ENCODE measurements at regions not wholly inside any gene's neighbourhood (a gene's known extent, or its start where the extent isn't known, plus 50 kb on each side); places are given as distances from the start of the nearest gene placed in this dataset.
A peak's percentile ranks its signal among the peaks of the same experiment; 100 is the strongest.

DNA sequence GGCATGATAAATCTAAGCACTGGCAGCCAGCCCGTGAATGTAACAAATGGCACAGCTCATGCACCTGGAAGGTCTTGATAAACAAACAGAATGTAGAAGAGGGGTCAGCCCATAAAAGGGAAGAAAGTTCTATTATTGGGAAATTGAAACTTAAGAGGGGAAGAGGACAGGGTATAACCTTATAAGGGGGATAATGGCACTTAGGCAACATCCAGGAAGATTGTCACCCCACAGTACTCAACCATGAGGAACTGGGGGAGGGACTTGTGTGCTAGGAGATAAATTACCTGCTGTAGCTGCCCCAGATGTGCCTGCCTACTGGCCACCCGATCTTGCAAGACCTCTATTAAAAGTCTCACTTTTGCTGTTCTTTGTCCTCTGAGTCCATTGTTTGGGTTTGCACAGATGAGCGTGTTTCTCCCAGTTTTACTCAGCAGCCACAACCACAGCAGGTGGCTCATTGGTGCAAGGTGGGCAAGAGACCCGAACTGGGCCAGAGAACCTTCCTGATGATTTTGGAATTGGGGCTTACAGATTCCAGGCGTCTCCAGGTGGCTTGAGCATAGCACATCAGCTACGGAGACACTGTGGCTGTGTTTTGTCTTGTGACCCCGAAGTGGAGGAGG is 79.0 kb upstream of the TAF1B start:
- DNase-seq (ENCODE audit: low read depth, low spot score), result no peak
- Histone ChIP-seq H3K4me1 (ENCODE audit: insufficient read depth, insufficient read length) (peaks cover 17% of the 10 kb centered on the region), H3K36me3 (ENCODE audit: insufficient read depth, insufficient read length, low read length) (no peaks in the 10 kb centered on the region), H3K4me3 (ENCODE audit: insufficient read length, low read depth) (no peak overlapping the region), H3K9ac (ENCODE audit: insufficient read length, low read depth) (no peak overlapping the region), H3K27me3 (ENCODE audit: insufficient read depth, insufficient read length) (no peaks in the 10 kb centered on the region), H3K9me3 (ENCODE audit: insufficient read depth, low read length) (no peaks in the 10 kb centered on the region)
- TF ChIP-seq YY1 (IDR thresholded peaks at IDR 0.05; ENCODE audit: insufficient read depth, insufficient read length), result no peak
- no peak for TF ChIP-seq SUZ12 (IDR thresholded peaks at IDR 0.05; ENCODE audit: extremely low read depth, insufficient read depth, insufficient read length)
- TF ChIP-seq ZNF274 (IDR thresholded peaks at IDR 0.05; ENCODE audit: low read depth, low read length), result no peak

DNA sequence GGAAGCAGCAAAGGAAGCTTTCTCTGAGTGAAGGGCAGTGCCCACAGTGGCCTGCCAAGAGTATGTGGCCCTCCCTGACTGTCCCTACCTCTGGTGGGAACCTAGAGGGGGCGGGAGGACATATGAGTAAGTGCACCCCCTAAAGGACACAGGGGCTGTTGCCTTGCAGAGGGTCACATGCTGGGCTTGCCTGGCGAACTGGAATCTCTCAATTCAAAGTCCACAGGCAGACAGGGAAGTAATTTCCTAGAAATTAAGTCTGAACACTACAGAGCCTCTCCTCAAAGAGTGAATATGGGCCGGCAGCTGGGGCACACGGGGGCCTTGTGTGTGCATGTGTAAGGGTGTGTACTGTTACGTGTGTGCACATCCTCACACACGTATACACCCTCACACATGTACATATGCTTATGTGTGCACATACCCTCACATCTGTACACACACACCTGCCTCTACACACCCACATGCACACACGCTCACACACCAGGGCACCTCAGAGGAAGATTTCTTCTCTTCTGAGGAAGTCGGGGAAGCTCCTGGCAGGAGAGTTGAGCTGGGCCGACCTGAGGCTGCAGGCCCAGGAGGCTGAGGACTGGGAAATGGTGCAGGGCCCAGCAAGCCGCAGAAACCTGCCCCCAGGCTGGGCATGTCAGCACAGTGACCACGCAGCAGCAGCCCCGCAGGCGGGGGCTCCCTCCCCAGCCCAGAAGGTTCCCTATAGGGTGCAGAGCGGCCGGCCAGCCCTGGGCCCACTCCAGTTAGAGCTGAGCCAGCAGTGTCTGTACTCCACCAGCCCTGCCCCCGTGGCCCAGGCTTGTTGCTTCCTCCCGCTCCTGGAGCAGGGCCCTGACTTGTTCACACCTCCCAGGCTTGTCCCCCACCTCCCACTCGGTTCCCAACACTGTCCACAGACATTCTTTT is 77.4 kb upstream of the TAF1B start:
- Histone ChIP-seq H3K27me3 (ENCODE audit: insufficient read depth, insufficient read length) (peaks cover 3% of the 10 kb centered on the region), H3K9ac (ENCODE audit: insufficient read length, low read depth) (peak overlapping the region; percentile 4), H3K4me1 (ENCODE audit: insufficient read depth, insufficient read length) (peaks cover 31% of the 10 kb centered on the region), H3K36me3 (ENCODE audit: insufficient read depth, insufficient read length, low read length) (no peaks in the 10 kb centered on the region), H3K4me3 (ENCODE audit: insufficient read length, low read depth) (no peak overlapping the region), H3K9me3 (ENCODE audit: insufficient read depth, low read length) (no peaks in the 10 kb centered on the region)
- TF ChIP-seq SUZ12 (IDR thresholded peaks at IDR 0.05; ENCODE audit: extremely low read depth, insufficient read depth, insufficient read length) (no peak), ZNF274 (IDR thresholded peaks at IDR 0.05; ENCODE audit: low read depth, low read length) (no peak), YY1 (IDR thresholded peaks at IDR 0.05; ENCODE audit: insufficient read depth, insufficient read length) (no peak)
- no peak for DNase-seq (ENCODE audit: low read depth, low spot score)

DNA sequence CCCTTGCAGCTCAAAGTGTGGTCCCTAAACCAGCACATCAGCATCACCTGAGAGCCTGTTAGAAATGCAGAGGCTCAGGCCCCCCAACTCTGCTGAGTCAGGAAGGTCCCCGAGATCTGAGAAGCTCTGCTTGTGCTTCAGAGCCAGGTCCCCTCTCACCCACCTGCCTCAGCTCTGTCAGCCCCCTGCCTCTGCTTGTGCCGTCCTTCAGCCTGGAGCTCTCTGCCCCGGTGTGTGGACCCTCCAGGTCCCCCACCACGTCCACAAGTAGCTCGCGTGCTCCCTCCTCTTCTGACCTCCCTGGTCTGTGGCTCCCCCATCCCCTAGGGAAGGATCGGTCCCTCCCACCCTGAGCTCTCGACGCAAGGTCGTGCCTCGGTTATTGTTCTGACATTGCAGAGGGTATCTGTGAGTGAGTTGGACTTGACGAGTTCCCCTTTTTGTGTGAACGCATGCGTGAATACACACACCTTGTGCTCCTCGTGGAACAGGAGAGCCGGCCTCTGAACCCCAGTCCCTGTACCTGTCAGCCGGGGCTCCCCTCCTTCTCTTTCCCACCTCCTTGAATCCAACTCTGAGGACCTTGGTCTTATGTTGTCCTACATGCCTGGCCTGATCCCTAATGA is 75.5 kb upstream of the TAF1B start:
- Histone ChIP-seq H3K9me3 (ENCODE audit: insufficient read depth, low read length) (no peaks in the 10 kb centered on the region), H3K4me3 (ENCODE audit: insufficient read length, low read depth) (no peak overlapping the region), H3K36me3 (ENCODE audit: insufficient read depth, insufficient read length, low read length) (no peaks in the 10 kb centered on the region), H3K9ac (ENCODE audit: insufficient read length, low read depth) (peak overlapping the region; percentile 21), H3K4me1 (ENCODE audit: insufficient read depth, insufficient read length) (peaks cover 41% of the 10 kb centered on the region), H3K27me3 (ENCODE audit: insufficient read depth, insufficient read length) (peaks cover 3% of the 10 kb centered on the region)
- no peak for TF ChIP-seq ZNF274 (IDR thresholded peaks at IDR 0.05; ENCODE audit: low read depth, low read length)
- no peak for TF ChIP-seq YY1 (IDR thresholded peaks at IDR 0.05; ENCODE audit: insufficient read depth, insufficient read length)
- no peak for TF ChIP-seq SUZ12 (IDR thresholded peaks at IDR 0.05; ENCODE audit: extremely low read depth, insufficient read depth, insufficient read length)
- DNase-seq (ENCODE audit: low read depth, low spot score), result no peak

DNA sequence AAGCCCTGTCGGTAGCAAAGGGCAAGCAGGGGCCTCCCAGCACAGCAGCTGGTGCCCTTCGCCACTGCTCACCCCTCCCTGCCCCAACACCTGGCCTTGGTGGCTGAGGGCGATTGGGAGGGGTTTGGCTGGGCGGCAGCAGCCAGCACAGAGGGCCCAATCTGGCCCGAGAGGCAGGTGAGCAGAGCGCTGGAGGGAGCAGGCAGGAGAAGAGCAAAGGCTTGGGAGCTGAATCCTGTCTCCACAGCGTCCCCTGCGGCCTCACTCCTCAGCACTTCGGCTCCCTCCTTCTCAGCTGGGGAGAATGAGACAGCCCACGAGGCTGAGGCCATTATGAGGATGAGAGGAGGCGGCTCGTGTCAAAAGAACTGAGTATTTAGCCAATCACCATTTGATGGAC is 74.9 kb upstream of the TAF1B start:
- Histone ChIP-seq H3K27me3 (ENCODE audit: insufficient read depth, insufficient read length) (peaks cover 3% of the 10 kb centered on the region), H3K9ac (ENCODE audit: insufficient read length, low read depth) (peak overlapping the region; percentile 21), H3K4me1 (ENCODE audit: insufficient read depth, insufficient read length) (peaks cover 42% of the 10 kb centered on the region), H3K36me3 (ENCODE audit: insufficient read depth, insufficient read length, low read length) (no peaks in the 10 kb centered on the region), H3K9me3 (ENCODE audit: insufficient read depth, low read length) (no peaks in the 10 kb centered on the region), H3K4me3 (ENCODE audit: insufficient read length, low read depth) (no peak overlapping the region)
- no peak for TF ChIP-seq ZNF274 (IDR thresholded peaks at IDR 0.05; ENCODE audit: low read depth, low read length)
- no peak for TF ChIP-seq YY1 (IDR thresholded peaks at IDR 0.05; ENCODE audit: insufficient read depth, insufficient read length)
- TF ChIP-seq SUZ12 (IDR thresholded peaks at IDR 0.05; ENCODE audit: extremely low read depth, insufficient read depth, insufficient read length), result no peak
- DNase-seq (ENCODE audit: low read depth, low spot score), result peak; percentile 63

DNA sequence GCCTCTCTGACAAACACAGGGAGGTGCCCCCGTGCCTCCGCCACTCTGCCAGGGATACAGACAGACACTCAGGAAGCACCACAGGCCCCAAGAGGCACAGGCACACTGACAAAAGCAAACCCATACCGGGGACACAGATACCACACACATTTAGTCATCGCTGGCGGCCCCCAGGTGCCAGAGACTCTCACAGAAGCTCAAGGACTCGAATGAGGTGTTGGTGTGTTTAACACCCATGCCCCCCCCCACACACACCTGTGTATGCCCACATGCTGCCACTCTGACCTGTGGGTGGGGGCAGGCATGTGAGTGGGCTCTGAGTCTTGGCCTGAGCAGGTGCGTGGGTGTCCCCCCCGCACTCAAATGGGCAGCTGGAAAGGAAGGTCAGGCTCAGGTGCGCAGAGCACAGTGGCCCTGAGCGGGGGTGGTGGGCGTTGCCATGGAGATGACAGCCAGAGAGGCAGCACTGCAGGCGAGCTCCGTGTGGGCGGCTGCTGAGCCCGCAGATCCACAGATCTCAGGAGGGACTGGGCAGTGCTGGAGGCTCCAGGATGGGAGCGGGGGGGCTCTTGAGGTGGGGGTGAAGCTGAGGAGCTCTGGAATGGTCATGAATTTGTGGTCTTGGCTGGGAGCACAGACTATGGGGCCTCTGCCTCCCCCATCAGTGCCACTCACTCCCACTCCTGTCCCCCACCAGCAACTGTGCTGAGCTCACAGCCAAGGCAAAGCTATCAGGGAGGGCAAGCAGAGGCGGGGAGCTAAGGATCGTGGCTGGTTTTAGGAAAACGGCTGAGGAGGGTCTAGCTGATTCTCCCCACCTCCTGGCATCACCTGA is 73.9 kb upstream of the TAF1B start:
- no peaks in the 10 kb centered on the region for H3K36me3 ChIP-seq (ENCODE audit: insufficient read depth, insufficient read length, low read length)
- peak overlapping the region; percentile 4 for H3K9ac ChIP-seq (ENCODE audit: insufficient read length, low read depth)
- H3K27me3 ChIP-seq (ENCODE audit: insufficient read depth, insufficient read length), result peaks cover 3% of the 10 kb centered on the region
- TF ChIP-seq SUZ12 (IDR thresholded peaks at IDR 0.05; ENCODE audit: extremely low read depth, insufficient read depth, insufficient read length) (no peak), YY1 (IDR thresholded peaks at IDR 0.05; ENCODE audit: insufficient read depth, insufficient read length) (no peak), ZNF274 (IDR thresholded peaks at IDR 0.05; ENCODE audit: low read depth, low read length) (no peak)
- DNase-seq (ENCODE audit: low read depth, low spot score), result no peak
- no peaks in the 10 kb centered on the region for H3K9me3 ChIP-seq (ENCODE audit: insufficient read depth, low read length)
- peaks cover 44% of the 10 kb centered on the region for H3K4me1 ChIP-seq (ENCODE audit: insufficient read depth, insufficient read length)
- H3K4me3 ChIP-seq (ENCODE audit: insufficient read length, low read depth), result no peak overlapping the region

DNA sequence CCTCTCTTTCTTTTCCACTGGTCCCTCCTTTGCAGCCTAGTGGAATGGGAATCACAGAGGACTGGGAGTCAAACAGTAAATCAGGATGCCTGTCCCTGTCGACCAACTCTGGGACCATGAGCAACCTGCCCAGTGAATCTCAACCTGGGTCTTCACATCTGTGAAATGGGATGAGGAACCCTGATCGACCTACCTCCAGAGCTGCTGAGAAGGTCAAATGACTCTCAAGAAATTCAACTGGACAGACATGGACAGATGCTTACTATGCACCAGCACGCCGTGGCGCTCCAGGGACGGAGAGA is 73.3 kb upstream of the TAF1B start:
- TF ChIP-seq YY1 (IDR thresholded peaks at IDR 0.05; ENCODE audit: insufficient read depth, insufficient read length) (no peak), SUZ12 (IDR thresholded peaks at IDR 0.05; ENCODE audit: extremely low read depth, insufficient read depth, insufficient read length) (no peak), ZNF274 (IDR thresholded peaks at IDR 0.05; ENCODE audit: low read depth, low read length) (no peak)
- Histone ChIP-seq H3K9me3 (ENCODE audit: insufficient read depth, low read length) (no peaks in the 10 kb centered on the region), H3K4me3 (ENCODE audit: insufficient read length, low read depth) (no peak overlapping the region), H3K36me3 (ENCODE audit: insufficient read depth, insufficient read length, low read length) (no peaks in the 10 kb centered on the region), H3K9ac (ENCODE audit: insufficient read length, low read depth) (peak overlapping the region; percentile 21), H3K4me1 (ENCODE audit: insufficient read depth, insufficient read length) (peaks cover 44% of the 10 kb centered on the region), H3K27me3 (ENCODE audit: insufficient read depth, insufficient read length) (peaks cover 3% of the 10 kb centered on the region)
- no peak for DNase-seq (ENCODE audit: low read depth, low spot score)

Data from NT2/D1 (cell line).